D721Med (cell line): ENCODE measurements at regions not wholly inside any gene's neighbourhood (a gene's known extent, or its start where the extent isn't known, plus 50 kb on each side); places are given as distances from the start of the nearest gene placed in this dataset.
"Not testable (repeated sequence)": the region's sequence is repeated elsewhere in the genome, so short reads cannot be mapped to it uniquely, and the experiment has no call there.

Source experiments
- DNase-seq: peaks from one replicate; pipeline ENCODE4 v3.0.0; 2011; ENCODE audit warnings: low spot score; ENCODE audit not compliant: insufficient read length
- FAIRE-seq: peaks from 2 replicates; lab custom pipeline; 2011; peaks lifted over from hg19 to GRCh38; lab: Jason Lieb, UNC
- CTCF ChIP-seq: IDR thresholded peaks from 2 replicates; pipeline ENCODE4 v1.5.1; 2012; ENCODE audit warnings: mild to moderate bottlenecking, control low read depth; ENCODE audit not compliant: insufficient read depth; ENCODE audit errors: missing control alignments

GRCh38 chr1:4131734-4132133 is 231.7 kb upstream of the C1orf174 start:
- TF ChIP-seq CTCF, result no peak
- DNase-seq (no peak), FAIRE-seq (no peak)

- DNase-seq, result no peak
- no peak for TF ChIP-seq CTCF
- no peak for FAIRE-seq
These were observed 232.6 kb upstream of the C1orf174 start for GRCh38 chr1:4132352-4133296.

GRCh38 chr1:4133297-4133938 is 233.3 kb upstream of the C1orf174 start:
- FAIRE-seq, result no peak
- DNase-seq, result no peak
- TF ChIP-seq CTCF, result no peak

- DNase-seq (no peak), FAIRE-seq (no peak)
- no peak for TF ChIP-seq CTCF
These were observed 233.9 kb upstream of the C1orf174 start for GRCh38 chr1:4133939-4134321.

- DNase-seq, FAIRE-seq: not testable (repeated sequence)
These were observed 235.8 kb upstream of the C1orf174 start for GRCh38 chr1:4135853-4136252.

- FAIRE-seq (no peak), DNase-seq (no peak)
- TF ChIP-seq CTCF, result no peak
These were observed 237.7 kb upstream of the C1orf174 start for GRCh38 chr1:4137621-4138415.

GRCh38 chr1:4139646-4140045 is 239.6 kb upstream of the C1orf174 start:
- DNase-seq, result no peak
- no peak for TF ChIP-seq CTCF
- FAIRE-seq, result no peak
